Gastrocnemius medialis (tissue), 4 donors: ENCODE measurements at regions not wholly inside any gene's neighbourhood (a gene's known extent, or its start where the extent isn't known, plus 50 kb on each side); places are given as distances from the start of the nearest gene placed in this dataset.

Experiments used
- CTCF ChIP-seq, 5 experiments: fragments of 450-650 bp in 3 of 5; fragments of 200-600 bp in 2 of 5; sonication (generic) in 2 of 5; IDR thresholded peaks in 4 of 5; conservative IDR thresholded peaks in 1 of 5; 1 replicate in 4 of 5; 2 replicates in 1 of 5; pipeline ENCODE4 v1.5.1; 2016 to 2019; ENCODE audit warnings: antibody characterized with exemption in 5 of 5, mild to moderate bottlenecking in 3 of 5, moderate library complexity in 3 of 5
- POLR2A ChIP-seq, 2 donors: fragments of 450-650 bp; IDR thresholded peaks; one replicate each; pipeline ENCODE4 v1.6.1; 2017; ENCODE audit warnings: antibody characterized with exemption in 2 of 2, mild to moderate bottlenecking in 2 of 2, moderate library complexity in 2 of 2

- no peak for TF ChIP-seq CTCF (IDR thresholded peaks at IDR 0.05 in 4 of 5, conservative IDR thresholded peaks at IDR 0.05 in 1 of 5)
- TF ChIP-seq POLR2A (IDR thresholded peaks at IDR 0.05) = no peak
Observed at GRCh38 chr20:40816039-40816352, 127.0 kb upstream of the MAFB start.
